Tibial nerve (tissue), 4 donors: ENCODE measurements at regions not wholly inside any gene's neighbourhood (a gene's known extent, or its start where the extent isn't known, plus 50 kb on each side); places are given as distances from the start of the nearest gene placed in this dataset.

Experiments
- EP300 ChIP-seq, 2 donors: sonication (generic); formaldehyde crosslinking; IDR thresholded peaks; one replicate each; pipeline ENCODE4 v1.6.1; 2017; ENCODE audit warnings: antibody characterized with exemption in 2 of 2, mild to moderate bottlenecking in 1 of 2
- POLR2A ChIP-seq, 2 donors: fragments of 450-650 bp; IDR thresholded peaks; one replicate each; pipeline ENCODE4 v1.6.1; 2017; ENCODE audit warnings: antibody characterized with exemption in 2 of 2, mild to moderate bottlenecking in 2 of 2, moderate library complexity in 2 of 2
- TF ChIP-seq, protein P1 (sequence below), 5 experiments: fragments of 200-600 bp in 3 of 5; fragments of 450-650 bp in 2 of 5; sonication (generic) in 3 of 5; IDR thresholded peaks; one replicate each; pipeline ENCODE4 v1.5.1; 2016 to 2019; ENCODE audit warnings: antibody characterized with exemption in 5 of 5, mild to moderate bottlenecking in 3 of 5, moderate library complexity in 2 of 5

DNA sequence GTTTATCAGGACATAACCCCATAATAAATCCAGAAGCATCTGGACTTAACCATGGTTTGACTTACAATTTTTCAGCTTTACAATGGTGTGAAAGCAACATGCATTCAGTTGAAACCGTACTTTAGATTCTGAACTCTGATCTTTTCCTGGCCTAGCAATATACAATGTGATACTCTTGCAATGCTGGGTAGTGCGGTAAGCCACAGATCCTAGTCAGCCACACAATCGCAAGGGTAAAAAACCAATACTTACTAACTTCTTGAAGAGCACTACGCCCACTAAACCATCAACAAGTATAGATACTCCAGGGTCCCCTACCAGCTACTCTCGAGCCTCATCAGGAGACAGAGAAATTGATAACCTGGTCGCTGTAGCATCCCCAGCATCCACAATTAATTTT is 71.0 kb upstream of the CCDC150 start:
- TF ChIP-seq, protein P1, sequence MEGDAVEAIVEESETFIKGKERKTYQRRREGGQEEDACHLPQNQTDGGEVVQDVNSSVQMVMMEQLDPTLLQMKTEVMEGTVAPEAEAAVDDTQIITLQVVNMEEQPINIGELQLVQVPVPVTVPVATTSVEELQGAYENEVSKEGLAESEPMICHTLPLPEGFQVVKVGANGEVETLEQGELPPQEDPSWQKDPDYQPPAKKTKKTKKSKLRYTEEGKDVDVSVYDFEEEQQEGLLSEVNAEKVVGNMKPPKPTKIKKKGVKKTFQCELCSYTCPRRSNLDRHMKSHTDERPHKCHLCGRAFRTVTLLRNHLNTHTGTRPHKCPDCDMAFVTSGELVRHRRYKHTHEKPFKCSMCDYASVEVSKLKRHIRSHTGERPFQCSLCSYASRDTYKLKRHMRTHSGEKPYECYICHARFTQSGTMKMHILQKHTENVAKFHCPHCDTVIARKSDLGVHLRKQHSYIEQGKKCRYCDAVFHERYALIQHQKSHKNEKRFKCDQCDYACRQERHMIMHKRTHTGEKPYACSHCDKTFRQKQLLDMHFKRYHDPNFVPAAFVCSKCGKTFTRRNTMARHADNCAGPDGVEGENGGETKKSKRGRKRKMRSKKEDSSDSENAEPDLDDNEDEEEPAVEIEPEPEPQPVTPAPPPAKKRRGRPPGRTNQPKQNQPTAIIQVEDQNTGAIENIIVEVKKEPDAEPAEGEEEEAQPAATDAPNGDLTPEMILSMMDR (IDR thresholded peaks at IDR 0.05), result no peak
- TF ChIP-seq POLR2A (IDR thresholded peaks at IDR 0.05), result no peak
- no peak for TF ChIP-seq EP300 (IDR thresholded peaks at IDR 0.05)
